ENCODE measurements at regions not wholly inside any gene's neighbourhood (a gene's known extent, or its start where the extent isn't known, plus 50 kb on each side); places are given as distances from the start of the nearest gene placed in this dataset.
A peak's percentile ranks its signal among the peaks of the same experiment; 100 is the strongest.

- H3K4me3 Mint-ChIP-seq: no peak overlapping the region
- TF ChIP-seq, protein P1, sequence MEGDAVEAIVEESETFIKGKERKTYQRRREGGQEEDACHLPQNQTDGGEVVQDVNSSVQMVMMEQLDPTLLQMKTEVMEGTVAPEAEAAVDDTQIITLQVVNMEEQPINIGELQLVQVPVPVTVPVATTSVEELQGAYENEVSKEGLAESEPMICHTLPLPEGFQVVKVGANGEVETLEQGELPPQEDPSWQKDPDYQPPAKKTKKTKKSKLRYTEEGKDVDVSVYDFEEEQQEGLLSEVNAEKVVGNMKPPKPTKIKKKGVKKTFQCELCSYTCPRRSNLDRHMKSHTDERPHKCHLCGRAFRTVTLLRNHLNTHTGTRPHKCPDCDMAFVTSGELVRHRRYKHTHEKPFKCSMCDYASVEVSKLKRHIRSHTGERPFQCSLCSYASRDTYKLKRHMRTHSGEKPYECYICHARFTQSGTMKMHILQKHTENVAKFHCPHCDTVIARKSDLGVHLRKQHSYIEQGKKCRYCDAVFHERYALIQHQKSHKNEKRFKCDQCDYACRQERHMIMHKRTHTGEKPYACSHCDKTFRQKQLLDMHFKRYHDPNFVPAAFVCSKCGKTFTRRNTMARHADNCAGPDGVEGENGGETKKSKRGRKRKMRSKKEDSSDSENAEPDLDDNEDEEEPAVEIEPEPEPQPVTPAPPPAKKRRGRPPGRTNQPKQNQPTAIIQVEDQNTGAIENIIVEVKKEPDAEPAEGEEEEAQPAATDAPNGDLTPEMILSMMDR (IDR thresholded peaks at IDR 0.05; ENCODE audit: unreplicated experiment in 3 of 3): no peak
- peaks cover 26% of the 10 kb centered on the region for H3K4me1 Mint-ChIP-seq
- no peaks in the 10 kb centered on the region for H3K27me3 Mint-ChIP-seq (ENCODE audit: low read depth)
- peak overlapping the region; percentile 63 to 94 (median 65) for H3K27ac Mint-ChIP-seq
- no peaks in the 10 kb centered on the region for H3K9me3 Mint-ChIP-seq
- no peaks in the 10 kb centered on the region for H3K36me3 Mint-ChIP-seq (ENCODE audit: low read depth)
Observed at GRCh38 chr12:89080793-89081465, 271.4 kb downstream of the DUSP6 start.

DNA sequence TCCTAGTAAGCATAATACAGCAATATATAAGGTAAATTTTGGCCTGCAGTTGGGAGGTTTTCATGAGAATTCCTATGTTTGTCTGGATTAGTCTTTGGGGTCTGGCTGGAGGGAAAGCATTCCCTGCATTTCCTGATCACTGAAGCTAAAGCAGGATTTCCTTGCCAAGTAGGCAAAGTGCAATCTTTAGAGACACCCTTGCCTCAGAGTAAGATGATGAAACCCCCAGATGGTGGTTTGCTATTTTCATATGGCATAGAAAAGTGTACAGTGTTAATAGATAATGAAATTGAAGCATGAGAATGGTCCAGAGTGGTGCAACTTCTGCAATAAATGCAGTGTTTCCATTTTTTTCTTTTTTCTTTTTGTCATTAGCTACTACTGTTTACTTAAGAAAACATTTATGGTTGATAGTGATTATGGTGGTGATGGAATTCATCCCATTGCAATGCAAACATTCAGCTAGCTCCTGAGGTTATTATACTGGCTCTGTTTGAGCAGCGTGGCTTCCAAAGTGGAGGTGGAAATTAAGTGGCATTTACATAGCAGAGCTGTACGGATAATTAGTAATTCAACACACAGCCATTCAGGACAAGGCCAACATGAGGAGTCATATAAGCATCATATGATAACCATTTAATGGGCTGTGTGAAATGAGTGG is 276.3 kb downstream of the DUSP6 start:
- H3K27me3 Mint-ChIP-seq (ENCODE audit: low read depth): no peaks in the 10 kb centered on the region
- peaks cover 5% of the 10 kb centered on the region for H3K4me1 Mint-ChIP-seq
- TF ChIP-seq, protein P1 (IDR thresholded peaks at IDR 0.05; ENCODE audit: unreplicated experiment in 3 of 3): no peak
- H3K27ac Mint-ChIP-seq: peak overlapping the region in 1 of 3 experiments; percentile 9
- H3K4me3 Mint-ChIP-seq: no peak overlapping the region
- no peaks in the 10 kb centered on the region for H3K9me3 Mint-ChIP-seq
- no peaks in the 10 kb centered on the region for H3K36me3 Mint-ChIP-seq (ENCODE audit: low read depth)

- TF ChIP-seq, protein P1 (IDR thresholded peaks at IDR 0.05; ENCODE audit: unreplicated experiment in 3 of 3): no peak
- H3K9me3 Mint-ChIP-seq: no peaks in the 10 kb centered on the region
- no peaks in the 10 kb centered on the region for H3K4me1 Mint-ChIP-seq
- H3K27me3 Mint-ChIP-seq (ENCODE audit: low read depth): no peaks in the 10 kb centered on the region
- H3K27ac Mint-ChIP-seq: peak overlapping the region in 2 of 3 experiments; percentile 24 to 68
- no peaks in the 10 kb centered on the region for H3K36me3 Mint-ChIP-seq (ENCODE audit: low read depth)
- H3K4me3 Mint-ChIP-seq: no peak overlapping the region
Observed at GRCh38 chr12:89073659-89074058, 278.6 kb downstream of the DUSP6 start.

GRCh38 chr12:89073027-89073398 is 279.3 kb downstream of the DUSP6 start:
- no peaks in the 10 kb centered on the region for H3K36me3 Mint-ChIP-seq (ENCODE audit: low read depth)
- no peak overlapping the region for H3K4me3 Mint-ChIP-seq
- no peaks in the 10 kb centered on the region for H3K4me1 Mint-ChIP-seq

DNA sequence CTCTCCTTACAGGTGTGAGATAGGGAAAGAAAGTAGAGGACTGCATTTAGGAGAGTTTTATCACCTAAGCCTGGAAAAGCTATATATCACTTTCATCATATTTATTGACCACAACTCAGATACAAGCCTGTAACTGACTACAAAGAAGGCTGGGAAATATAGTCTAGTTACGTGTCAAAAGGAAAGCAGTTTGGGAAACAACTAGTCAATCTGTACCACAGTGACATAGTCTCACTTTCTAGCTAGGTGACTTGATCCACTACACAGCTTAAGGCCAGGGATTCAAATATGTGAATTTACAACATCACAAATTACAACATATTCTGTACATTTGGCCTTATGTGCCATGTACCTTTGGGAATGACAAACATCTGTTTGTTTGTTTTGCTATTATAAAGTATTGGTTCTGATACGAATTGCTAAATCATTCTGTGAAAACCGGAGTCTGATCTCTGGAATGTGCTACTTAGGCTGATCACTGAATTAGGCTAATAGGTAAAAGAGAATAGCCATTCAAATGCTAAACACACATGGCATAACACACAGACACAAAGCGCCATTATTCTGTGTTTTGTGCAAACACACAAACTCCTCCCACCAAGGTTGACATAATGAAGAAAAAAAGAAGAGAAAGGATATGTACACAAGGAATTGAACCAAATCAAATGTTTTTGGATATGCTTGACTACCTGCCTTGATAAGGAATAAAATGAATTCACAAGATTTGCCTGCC is 279.8 kb downstream of the DUSP6 start:
- Mint-ChIP-seq H3K4me3 (no peak overlapping the region), H3K27me3 (ENCODE audit: low read depth) (no peaks in the 10 kb centered on the region), H3K4me1 (no peaks in the 10 kb centered on the region), H3K27ac (peak overlapping the region; percentile 65 to 76 (median 68)), H3K36me3 (ENCODE audit: low read depth) (no peaks in the 10 kb centered on the region), H3K9me3 (no peaks in the 10 kb centered on the region)
- TF ChIP-seq, protein P1 (IDR thresholded peaks at IDR 0.05; ENCODE audit: unreplicated experiment in 3 of 3): no peak

More at GRCh38 chr12:89073027-89073398, 279.3 kb downstream of the DUSP6 start:
- Mint-ChIP-seq H3K9me3 (no peaks in the 10 kb centered on the region), H3K27ac (peak overlapping the region; percentile 65 to 76 (median 68)), H3K27me3 (ENCODE audit: low read depth) (no peaks in the 10 kb centered on the region)
- TF ChIP-seq, protein P1 (IDR thresholded peaks at IDR 0.05; ENCODE audit: unreplicated experiment in 3 of 3): no peak
